SK-N-SH (cell line): ENCODE measurements at regions not wholly inside any gene's neighbourhood (a gene's known extent, or its start where the extent isn't known, plus 50 kb on each side); places are given as distances from the start of the nearest gene placed in this dataset.

Experiments
- CTCF ChIA-PET: fragments of 300-600, 350-600 bp; formaldehyde crosslinking; extraction: SDS; loops from one replicate; lab custom pipeline; 2021; lab: Yijun Ruan, JAX
- POLR2A ChIA-PET: fragments of 350-600 bp; sonication (Branson Sonifier 250); formaldehyde crosslinking; extraction: SDS; loops from one replicate; lab custom pipeline; 2020; ENCODE audit warnings: antibody characterized with exemption, inconsistent platforms; lab: Yijun Ruan, JAX
- DNase-seq: peaks from one replicate; pipeline ENCODE4 v3.0.0; 2012
- H2AFZ ChIP-seq: fragments of 200-600 bp; sonication (generic); 2 replicates; pipeline ENCODE4 v1.8.1; 2016; ENCODE audit warnings: antibody characterized with exemption, mild to moderate bottlenecking, low read depth
- H3F3A ChIP-seq: fragments of 200-600 bp; sonication (generic); replicated peaks from 2 replicates; pipeline ENCODE3; 2016; ENCODE audit warnings: antibody characterized with exemption, mild to moderate bottlenecking; ENCODE audit not compliant: insufficient read depth
- H3K27ac ChIP-seq, 2 experiments: fragments of 200-500 bp in 1 of 2; fragments of 200-600 bp in 1 of 2; sonication (Bioruptor generic) in 1 of 2; sonication (generic), shearing (Covaris generic) in 1 of 2; 2 replicates each; pipeline versions ENCODE4 v1.5.1 to v1.6.1; 2014 to 2016; ENCODE audit warnings: low read depth in 2 of 2, inconsistent platforms in 1 of 2, low read length in 1 of 2, mild to moderate bottlenecking in 1 of 2, mixed read lengths in 1 of 2
- H3K27me3 ChIP-seq: fragments of 200-600 bp; sonication (generic), shearing (Covaris generic); 2 replicates; pipeline ENCODE4 v1.6.1; 2016; ENCODE audit warnings: mixed run types; ENCODE audit not compliant: insufficient read depth
- H3K36me3 ChIP-seq, 2 experiments: fragments of 200-500 bp in 1 of 2; fragments of 200-600 bp in 1 of 2; sonication (Bioruptor generic) in 1 of 2; sonication (generic) in 1 of 2; replicated peaks in 1 of 2; 2 replicates each; pipeline versions ENCODE3 to v1.5.1; 2014 to 2016; ENCODE audit warnings: low read length in 1 of 2, mild to moderate bottlenecking in 1 of 2; ENCODE audit not compliant: insufficient read depth in 2 of 2, control insufficient read depth in 1 of 2
- H3K4me1 ChIP-seq, 2 experiments: fragments of 200-500 bp in 1 of 2; fragments of 200-600 bp in 1 of 2; sonication (Bioruptor generic) in 1 of 2; sonication (generic), shearing (Covaris generic) in 1 of 2; 2 replicates each; pipeline versions ENCODE4 v1.5.1 to v1.6.1; 2014 to 2016; ENCODE audit warnings: low read depth in 1 of 2, low read length in 1 of 2, mixed run types in 1 of 2; ENCODE audit not compliant: insufficient read depth in 2 of 2, control insufficient read depth in 1 of 2
- H3K4me2 ChIP-seq: fragments of 200-600 bp; sonication (generic), shearing (Covaris generic); 2 replicates; pipeline ENCODE4 v1.6.1; 2017; ENCODE audit warnings: mixed run types
- H3K4me3 ChIP-seq, 2 experiments: fragments of 200-500 bp in 1 of 2; fragments of 200-600 bp in 1 of 2; sonication (Bioruptor generic) in 1 of 2; sonication (generic), shearing (Covaris generic) in 1 of 2; 2 replicates each; pipeline versions ENCODE4 v1.5.1 to v1.8.1; 2014 to 2016; ENCODE audit warnings: low read depth in 2 of 2, inconsistent platforms in 1 of 2, low read length in 1 of 2, mild to moderate bottlenecking in 1 of 2, mixed read lengths in 1 of 2, moderate library complexity in 1 of 2
- H3K79me2 ChIP-seq: fragments of 200-600 bp; sonication (generic); 2 replicates; pipeline ENCODE4 v1.8.1; 2017; ENCODE audit warnings: mild to moderate bottlenecking; ENCODE audit not compliant: insufficient read depth
- H3K9ac ChIP-seq: fragments of 200-600 bp; sonication (generic); 2 replicates; pipeline ENCODE4 v1.6.1; 2017; ENCODE audit warnings: mixed run types
- H3K9me2 ChIP-seq: fragments of 200-600 bp; sonication (generic); 2 replicates; pipeline ENCODE4 v1.6.1; 2017; ENCODE audit warnings: mixed run types
- H3K9me3 ChIP-seq: fragments of 200-600 bp; sonication (generic); 2 replicates; pipeline ENCODE4 v1.6.1; 2017; ENCODE audit warnings: mixed run types, mild to moderate bottlenecking, moderate library complexity
- H4K20me1 ChIP-seq: fragments of 200-600 bp; sonication (generic); 2 replicates; pipeline ENCODE4 v1.6.1; 2017; ENCODE audit warnings: mild to moderate bottlenecking, mixed run types; ENCODE audit not compliant: insufficient read depth
- ELF1 ChIP-seq: IDR thresholded peaks from 2 replicates; pipeline ENCODE4 v1.4.0; 2012
- EP300 ChIP-seq, 2 experiments: IDR thresholded peaks; 2 replicates each; pipeline versions ENCODE4 v1.4.0 to v1.6.1; 2012; ENCODE audit warnings: borderline replicate concordance in 1 of 2, low read depth in 1 of 2, low read length in 1 of 2
- EZH2phosphoT487 ChIP-seq: fragments of 200-600 bp; sonication (generic); IDR thresholded peaks from 2 replicates; pipeline ENCODE4 v1.6.1; 2017; ENCODE audit warnings: low read depth, mixed run types, mild to moderate bottlenecking, antibody characterized with exemption, moderate library complexity, borderline replicate concordance
- FOXM1 ChIP-seq: IDR thresholded peaks from 2 replicates; pipeline ENCODE4 v1.4.0; 2012; ENCODE audit warnings: low read depth, mild to moderate bottlenecking
- GABPA ChIP-seq: IDR thresholded peaks from 2 replicates; pipeline ENCODE4 v1.4.0; 2012; ENCODE audit warnings: low read depth, mild to moderate bottlenecking
- GATA2 ChIP-seq: sonication (generic); formaldehyde crosslinking; IDR thresholded peaks from 2 replicates; pipeline ENCODE4 v1.5.0; 2020; ENCODE audit warnings: mild to moderate bottlenecking, missing genetic modification reagents
- JUND ChIP-seq: IDR thresholded peaks from 2 replicates; pipeline ENCODE4 v1.4.0; 2012
- MEF2A ChIP-seq: IDR thresholded peaks from 2 replicates; pipeline ENCODE4 v1.4.0; 2012; ENCODE audit warnings: low read depth, borderline replicate concordance
- NFIC ChIP-seq: IDR thresholded peaks from 2 replicates; pipeline ENCODE4 v1.4.0; 2012; ENCODE audit warnings: borderline replicate concordance
- POLR2AphosphoS5 ChIP-seq: IDR thresholded peaks from 2 replicates; pipeline ENCODE4 v1.6.1; 2012; ENCODE audit warnings: low read depth, low read length
- RCOR1 ChIP-seq: fragments of 150-350 bp; IDR thresholded peaks from 2 replicates; pipeline ENCODE4 v1.6.1; 2017; ENCODE audit warnings: antibody characterized with exemption, low read length
- RXRA ChIP-seq: IDR thresholded peaks from 2 replicates; pipeline ENCODE4 v1.4.0; 2012; ENCODE audit warnings: low read depth, mild to moderate bottlenecking, borderline replicate concordance
- SIN3A ChIP-seq: IDR thresholded peaks from 2 replicates; pipeline ENCODE4 v1.6.1; 2012; ENCODE audit warnings: low read depth, mild to moderate bottlenecking, low read length, moderate library complexity, borderline replicate concordance
- TEAD4 ChIP-seq: IDR thresholded peaks from 2 replicates; pipeline ENCODE4 v1.4.0; 2012; ENCODE audit warnings: mild to moderate bottlenecking, borderline replicate concordance; ENCODE audit not compliant: insufficient read depth
- WGBS: methylation state at CpG from one replicate; pipeline ENCODE4 v1.1.6; 2017; ENCODE audit warnings: low lambda C conversion rate; 5-methylcytosine and 5-hydroxymethylcytosine counted together
- TF ChIP-seq, protein P1 (sequence below): fragments of 200-600 bp; sonication (generic); IDR thresholded peaks from 2 replicates; pipeline ENCODE4 v1.6.1; 2017; ENCODE audit warnings: antibody characterized with exemption, mild to moderate bottlenecking, moderate library complexity
- TF ChIP-seq, protein P2 (sequence below): fragments of 150-350 bp; IDR thresholded peaks from 2 replicates; pipeline ENCODE4 v1.6.1; 2017; ENCODE audit warnings: antibody characterized with exemption, low read length, low read depth, borderline replicate concordance
- TF ChIP-seq, protein P3 (sequence below): IDR thresholded peaks from 2 replicates; pipeline ENCODE4 v1.6.1; 2012; ENCODE audit warnings: mild to moderate bottlenecking, low read depth, low read length, moderate library complexity
- TF ChIP-seq, protein P4 (sequence below): IDR thresholded peaks from 2 replicates; pipeline ENCODE4 v1.4.0; 2012; ENCODE audit warnings: low read depth, borderline replicate concordance
- TF ChIP-seq, protein P5 (sequence below): IDR thresholded peaks from 2 replicates; pipeline ENCODE4 v1.4.0; 2012; ENCODE audit warnings: low read depth

DNA sequence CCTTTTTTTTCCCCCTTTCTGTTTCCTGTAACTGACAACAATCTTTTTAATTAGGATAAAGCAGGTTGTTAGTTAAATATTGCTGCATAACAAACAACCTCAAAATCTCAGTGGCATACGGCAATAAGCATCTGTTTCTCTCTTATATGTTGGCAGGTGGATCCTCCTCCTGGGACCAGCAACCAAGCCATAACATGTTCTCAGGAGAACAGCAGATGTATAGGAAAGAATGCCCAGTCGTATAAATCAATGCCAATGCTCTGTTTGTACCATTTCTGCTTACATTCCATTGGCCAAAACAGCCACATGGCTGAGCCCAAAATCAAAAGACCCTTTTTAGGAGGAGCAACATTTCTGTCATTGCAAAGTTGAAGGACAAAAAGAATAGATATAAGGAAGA lies 445.7 kb downstream of the AASDHPPT start:
- H3K27me3 ChIP-seq = no peaks in the 10 kb centered on the region
- H3K79me2 ChIP-seq = no peaks in the 10 kb centered on the region
- TF ChIP-seq GATA2 (CRISPR knock-in tag) = no peak
- TF ChIP-seq JUND = no peak
- no peak for TF ChIP-seq TEAD4
- no peak for TF ChIP-seq ELF1
- TF ChIP-seq, protein P1, sequence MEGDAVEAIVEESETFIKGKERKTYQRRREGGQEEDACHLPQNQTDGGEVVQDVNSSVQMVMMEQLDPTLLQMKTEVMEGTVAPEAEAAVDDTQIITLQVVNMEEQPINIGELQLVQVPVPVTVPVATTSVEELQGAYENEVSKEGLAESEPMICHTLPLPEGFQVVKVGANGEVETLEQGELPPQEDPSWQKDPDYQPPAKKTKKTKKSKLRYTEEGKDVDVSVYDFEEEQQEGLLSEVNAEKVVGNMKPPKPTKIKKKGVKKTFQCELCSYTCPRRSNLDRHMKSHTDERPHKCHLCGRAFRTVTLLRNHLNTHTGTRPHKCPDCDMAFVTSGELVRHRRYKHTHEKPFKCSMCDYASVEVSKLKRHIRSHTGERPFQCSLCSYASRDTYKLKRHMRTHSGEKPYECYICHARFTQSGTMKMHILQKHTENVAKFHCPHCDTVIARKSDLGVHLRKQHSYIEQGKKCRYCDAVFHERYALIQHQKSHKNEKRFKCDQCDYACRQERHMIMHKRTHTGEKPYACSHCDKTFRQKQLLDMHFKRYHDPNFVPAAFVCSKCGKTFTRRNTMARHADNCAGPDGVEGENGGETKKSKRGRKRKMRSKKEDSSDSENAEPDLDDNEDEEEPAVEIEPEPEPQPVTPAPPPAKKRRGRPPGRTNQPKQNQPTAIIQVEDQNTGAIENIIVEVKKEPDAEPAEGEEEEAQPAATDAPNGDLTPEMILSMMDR = no peak
- TF ChIP-seq FOXM1 = no peak
- TF ChIP-seq MEF2A = no peak
- TF ChIP-seq NFIC = no peak
- TF ChIP-seq, protein P2, sequence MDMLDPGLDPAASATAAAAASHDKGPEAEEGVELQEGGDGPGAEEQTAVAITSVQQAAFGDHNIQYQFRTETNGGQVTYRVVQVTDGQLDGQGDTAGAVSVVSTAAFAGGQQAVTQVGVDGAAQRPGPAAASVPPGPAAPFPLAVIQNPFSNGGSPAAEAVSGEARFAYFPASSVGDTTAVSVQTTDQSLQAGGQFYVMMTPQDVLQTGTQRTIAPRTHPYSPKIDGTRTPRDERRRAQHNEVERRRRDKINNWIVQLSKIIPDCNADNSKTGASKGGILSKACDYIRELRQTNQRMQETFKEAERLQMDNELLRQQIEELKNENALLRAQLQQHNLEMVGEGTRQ = no peak
- TF ChIP-seq, protein P3, sequence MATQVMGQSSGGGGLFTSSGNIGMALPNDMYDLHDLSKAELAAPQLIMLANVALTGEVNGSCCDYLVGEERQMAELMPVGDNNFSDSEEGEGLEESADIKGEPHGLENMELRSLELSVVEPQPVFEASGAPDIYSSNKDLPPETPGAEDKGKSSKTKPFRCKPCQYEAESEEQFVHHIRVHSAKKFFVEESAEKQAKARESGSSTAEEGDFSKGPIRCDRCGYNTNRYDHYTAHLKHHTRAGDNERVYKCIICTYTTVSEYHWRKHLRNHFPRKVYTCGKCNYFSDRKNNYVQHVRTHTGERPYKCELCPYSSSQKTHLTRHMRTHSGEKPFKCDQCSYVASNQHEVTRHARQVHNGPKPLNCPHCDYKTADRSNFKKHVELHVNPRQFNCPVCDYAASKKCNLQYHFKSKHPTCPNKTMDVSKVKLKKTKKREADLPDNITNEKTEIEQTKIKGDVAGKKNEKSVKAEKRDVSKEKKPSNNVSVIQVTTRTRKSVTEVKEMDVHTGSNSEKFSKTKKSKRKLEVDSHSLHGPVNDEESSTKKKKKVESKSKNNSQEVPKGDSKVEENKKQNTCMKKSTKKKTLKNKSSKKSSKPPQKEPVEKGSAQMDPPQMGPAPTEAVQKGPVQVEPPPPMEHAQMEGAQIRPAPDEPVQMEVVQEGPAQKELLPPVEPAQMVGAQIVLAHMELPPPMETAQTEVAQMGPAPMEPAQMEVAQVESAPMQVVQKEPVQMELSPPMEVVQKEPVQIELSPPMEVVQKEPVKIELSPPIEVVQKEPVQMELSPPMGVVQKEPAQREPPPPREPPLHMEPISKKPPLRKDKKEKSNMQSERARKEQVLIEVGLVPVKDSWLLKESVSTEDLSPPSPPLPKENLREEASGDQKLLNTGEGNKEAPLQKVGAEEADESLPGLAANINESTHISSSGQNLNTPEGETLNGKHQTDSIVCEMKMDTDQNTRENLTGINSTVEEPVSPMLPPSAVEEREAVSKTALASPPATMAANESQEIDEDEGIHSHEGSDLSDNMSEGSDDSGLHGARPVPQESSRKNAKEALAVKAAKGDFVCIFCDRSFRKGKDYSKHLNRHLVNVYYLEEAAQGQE = no peak
- TF ChIP-seq RXRA = no peak
- TF ChIP-seq EP300 (IDR thresholded peaks at IDR 0.05; ENCODE audit: borderline replicate concordance in 1 of 2, low read depth in 1 of 2, low read length in 1 of 2) = no peak
- no peak for TF ChIP-seq RCOR1
- no peaks in the 10 kb centered on the region for H3K9me3 ChIP-seq
- H2AFZ ChIP-seq = no peak overlapping the region
- WGBS = 60% methylated on average over 2 of the region's 2 CpGs
- no peak overlapping the region for H3K4me3 ChIP-seq
- ChIA-PET POLR2A (no interaction called here), CTCF (no interaction called here)
- H3K9ac ChIP-seq = no peak overlapping the region
- H3K4me2 ChIP-seq = no peak overlapping the region
- DNase-seq = no peak
- no peaks in the 10 kb centered on the region for H3F3A ChIP-seq
- H3K9me2 ChIP-seq = no peaks in the 10 kb centered on the region
- H3K27ac ChIP-seq = no peak overlapping the region
- no peaks in the 10 kb centered on the region for H4K20me1 ChIP-seq
- no peaks in the 10 kb centered on the region for H3K36me3 ChIP-seq
- no peaks in the 10 kb centered on the region; a peak in 1 of 4 replicates for H3K4me1 ChIP-seq

DNA sequence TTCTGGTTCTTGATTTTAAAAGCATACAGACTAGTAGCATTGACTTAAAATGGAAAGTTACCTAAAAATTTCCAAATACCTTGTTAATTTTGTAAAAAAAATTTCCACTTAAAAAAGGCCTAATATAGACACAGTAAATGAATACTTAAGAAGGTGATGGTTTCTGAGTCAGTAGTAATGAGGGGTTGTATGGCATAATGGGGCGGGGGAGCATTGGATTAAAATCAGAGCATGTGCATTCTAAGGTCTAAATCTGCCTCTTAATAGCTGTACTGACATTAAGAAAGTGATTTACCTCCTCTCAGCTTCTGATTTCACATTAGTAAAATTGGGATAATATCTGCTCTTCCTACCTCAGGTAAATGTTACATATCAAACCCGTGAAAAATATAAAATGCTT lies 446.5 kb downstream of the AASDHPPT start:
- no peaks in the 10 kb centered on the region for H3K79me2 ChIP-seq
- H3K9ac ChIP-seq = no peak overlapping the region
- H3K4me1 ChIP-seq = no peaks in the 10 kb centered on the region; a peak in 1 of 4 replicates
- H2AFZ ChIP-seq = no peak overlapping the region
- H3K4me2 ChIP-seq = no peak overlapping the region
- H3K9me2 ChIP-seq = no peaks in the 10 kb centered on the region
- ChIA-PET CTCF (no interaction called here), POLR2A (no interaction called here)
- H3F3A ChIP-seq = no peaks in the 10 kb centered on the region
- no peak for DNase-seq
- no peaks in the 10 kb centered on the region for H3K36me3 ChIP-seq
- H3K4me3 ChIP-seq = no peak overlapping the region
- no peaks in the 10 kb centered on the region for H4K20me1 ChIP-seq
- no peaks in the 10 kb centered on the region for H3K9me3 ChIP-seq
- 46% methylated on average over 2 of the region's 2 CpGs for WGBS
- H3K27me3 ChIP-seq = no peaks in the 10 kb centered on the region
- H3K27ac ChIP-seq = no peak overlapping the region
- TF ChIP-seq RCOR1 = no peak
- TF ChIP-seq ELF1 = no peak
- TF ChIP-seq POLR2AphosphoS5 = no peak
- TF ChIP-seq GATA2 (CRISPR knock-in tag) = no peak
- TF ChIP-seq EZH2phosphoT487 = no peak
- TF ChIP-seq GABPA = no peak
- TF ChIP-seq RXRA = no peak
- TF ChIP-seq, protein P4, sequence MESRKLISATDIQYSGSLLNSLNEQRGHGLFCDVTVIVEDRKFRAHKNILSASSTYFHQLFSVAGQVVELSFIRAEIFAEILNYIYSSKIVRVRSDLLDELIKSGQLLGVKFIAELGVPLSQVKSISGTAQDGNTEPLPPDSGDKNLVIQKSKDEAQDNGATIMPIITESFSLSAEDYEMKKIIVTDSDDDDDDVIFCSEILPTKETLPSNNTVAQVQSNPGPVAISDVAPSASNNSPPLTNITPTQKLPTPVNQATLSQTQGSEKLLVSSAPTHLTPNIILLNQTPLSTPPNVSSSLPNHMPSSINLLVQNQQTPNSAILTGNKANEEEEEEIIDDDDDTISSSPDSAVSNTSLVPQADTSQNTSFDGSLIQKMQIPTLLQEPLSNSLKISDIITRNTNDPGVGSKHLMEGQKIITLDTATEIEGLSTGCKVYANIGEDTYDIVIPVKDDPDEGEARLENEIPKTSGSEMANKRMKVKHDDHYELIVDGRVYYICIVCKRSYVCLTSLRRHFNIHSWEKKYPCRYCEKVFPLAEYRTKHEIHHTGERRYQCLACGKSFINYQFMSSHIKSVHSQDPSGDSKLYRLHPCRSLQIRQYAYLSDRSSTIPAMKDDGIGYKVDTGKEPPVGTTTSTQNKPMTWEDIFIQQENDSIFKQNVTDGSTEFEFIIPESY = no peak
- TF ChIP-seq TEAD4 = no peak
- TF ChIP-seq, protein P5, sequence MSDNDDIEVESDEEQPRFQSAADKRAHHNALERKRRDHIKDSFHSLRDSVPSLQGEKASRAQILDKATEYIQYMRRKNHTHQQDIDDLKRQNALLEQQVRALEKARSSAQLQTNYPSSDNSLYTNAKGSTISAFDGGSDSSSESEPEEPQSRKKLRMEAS = no peak
- TF ChIP-seq SIN3A = no peak
